ENCODE measurements at regions not wholly inside any gene's neighbourhood (a gene's known extent, or its start where the extent isn't known, plus 50 kb on each side); places are given as distances from the start of the nearest gene placed in this dataset.

- no peak for TF ChIP-seq POLR2AphosphoS5 (IDR thresholded peaks at IDR 0.05; ENCODE audit: low read length)
- no peak for TF ChIP-seq NFYA (IDR thresholded peaks at IDR 0.05; ENCODE audit: borderline replicate concordance, low read depth, low read length)
- no peak for TF ChIP-seq RAD21 (IDR thresholded peaks at IDR 0.05; ENCODE audit: insufficient read depth, low read depth, low read length)
- no peak for TF ChIP-seq POLR2A (IDR thresholded peaks at IDR 0.05; ENCODE audit: low read depth, low read length)
- no peak for TF ChIP-seq CHD4 (IDR thresholded peaks at IDR 0.05)
- TF ChIP-seq SREBF2 (IDR thresholded peaks at IDR 0.05; ENCODE audit: low read length): no peak
These were observed 259.9 kb downstream of the TBC1D4 start for GRCh38 chr13:75222031-75222430.
